A549 (cell line): ENCODE measurements at regions not wholly inside any gene's neighbourhood (a gene's known extent, or its start where the extent isn't known, plus 50 kb on each side); places are given as distances from the start of the nearest gene placed in this dataset.

ENCODE experiments used
- CEBPB ChIP-seq, 2 experiments: fragments of >200 bp in 1 of 2; sonication (Bioruptor Twin) in 1 of 2; formaldehyde crosslinking in 1 of 2; IDR thresholded peaks; 2 replicates each; pipeline ENCODE4 v1.6.1; 2012 to 2016
- JUN ChIP-seq, 2 experiments: fragments of >200 bp; sonication (Bioruptor Twin); formaldehyde crosslinking; IDR thresholded peaks; 2 replicates in 1 of 2; 3 replicates in 1 of 2; pipeline ENCODE4 v1.6.1; 2016 to 2017
- MAFK ChIP-seq: fragments of 450-650 bp; IDR thresholded peaks from 2 replicates; pipeline ENCODE4 v1.6.1; 2014; ENCODE audit not compliant: partially characterized antibody
- POLR2A ChIP-seq: IDR thresholded peaks from 2 replicates; pipeline ENCODE4 v1.6.1; 2012; ENCODE audit warnings: mild to moderate bottlenecking, low read length
- RAD21 ChIP-seq, 2 experiments: fragments of >200 bp in 1 of 2; sonication (Bioruptor Twin) in 1 of 2; formaldehyde crosslinking in 1 of 2; IDR thresholded peaks in 1 of 2; conservative IDR thresholded peaks in 1 of 2; 2 replicates in 1 of 2; 3 replicates in 1 of 2; pipeline ENCODE4 v1.6.1; 2012 to 2018; ENCODE audit warnings: inconsistent platforms in 1 of 2
- RCOR1 ChIP-seq: fragments of 150-350 bp; IDR thresholded peaks from 2 replicates; pipeline ENCODE4 v1.6.1; 2014; ENCODE audit warnings: antibody characterized with exemption, low read length, low read depth
- TF ChIP-seq, protein P1 (sequence below): fragments of >200 bp; sonication (Bioruptor Twin); formaldehyde crosslinking; IDR thresholded peaks from 3 replicates; pipeline ENCODE4 v1.5.1; 2016
- TF ChIP-seq, protein P2 (sequence below): IDR thresholded peaks from 2 replicates; pipeline ENCODE4 v1.6.1; 2012

DNA sequence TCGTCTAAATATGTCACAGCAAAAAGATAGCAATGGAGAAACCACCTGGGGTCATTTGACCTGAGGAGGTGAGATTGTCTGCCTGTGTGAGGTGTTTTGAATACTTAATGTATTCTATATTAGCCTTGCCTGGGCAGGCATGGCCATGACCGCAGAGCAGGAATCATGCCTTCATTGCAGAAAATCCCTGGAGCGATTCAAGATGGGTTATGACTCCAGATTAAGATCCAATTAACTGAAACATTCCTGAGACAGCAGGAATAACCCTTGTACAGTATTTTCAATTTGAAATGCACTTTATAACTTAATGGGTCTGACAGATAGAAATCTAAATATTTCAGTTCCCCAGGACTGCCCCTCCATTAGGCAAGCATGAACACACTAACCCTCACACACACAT lies 227.3 kb upstream of the RAB6C start:
- TF ChIP-seq, protein P1, sequence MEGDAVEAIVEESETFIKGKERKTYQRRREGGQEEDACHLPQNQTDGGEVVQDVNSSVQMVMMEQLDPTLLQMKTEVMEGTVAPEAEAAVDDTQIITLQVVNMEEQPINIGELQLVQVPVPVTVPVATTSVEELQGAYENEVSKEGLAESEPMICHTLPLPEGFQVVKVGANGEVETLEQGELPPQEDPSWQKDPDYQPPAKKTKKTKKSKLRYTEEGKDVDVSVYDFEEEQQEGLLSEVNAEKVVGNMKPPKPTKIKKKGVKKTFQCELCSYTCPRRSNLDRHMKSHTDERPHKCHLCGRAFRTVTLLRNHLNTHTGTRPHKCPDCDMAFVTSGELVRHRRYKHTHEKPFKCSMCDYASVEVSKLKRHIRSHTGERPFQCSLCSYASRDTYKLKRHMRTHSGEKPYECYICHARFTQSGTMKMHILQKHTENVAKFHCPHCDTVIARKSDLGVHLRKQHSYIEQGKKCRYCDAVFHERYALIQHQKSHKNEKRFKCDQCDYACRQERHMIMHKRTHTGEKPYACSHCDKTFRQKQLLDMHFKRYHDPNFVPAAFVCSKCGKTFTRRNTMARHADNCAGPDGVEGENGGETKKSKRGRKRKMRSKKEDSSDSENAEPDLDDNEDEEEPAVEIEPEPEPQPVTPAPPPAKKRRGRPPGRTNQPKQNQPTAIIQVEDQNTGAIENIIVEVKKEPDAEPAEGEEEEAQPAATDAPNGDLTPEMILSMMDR = no peak
- no peak for TF ChIP-seq RCOR1
- TF ChIP-seq, protein P2, sequence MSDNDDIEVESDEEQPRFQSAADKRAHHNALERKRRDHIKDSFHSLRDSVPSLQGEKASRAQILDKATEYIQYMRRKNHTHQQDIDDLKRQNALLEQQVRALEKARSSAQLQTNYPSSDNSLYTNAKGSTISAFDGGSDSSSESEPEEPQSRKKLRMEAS = no peak
- TF ChIP-seq CEBPB (IDR thresholded peaks at IDR 0.05) = no peak
- TF ChIP-seq MAFK = no peak
- no peak for TF ChIP-seq POLR2A
- TF ChIP-seq RAD21 (conservative IDR thresholded peaks at IDR 0.05 in 1 of 2, IDR thresholded peaks at IDR 0.05 in 1 of 2) = no peak
- TF ChIP-seq JUN (IDR thresholded peaks at IDR 0.05) = no peak
